Cardiac fibroblast (primary cell): ENCODE measurements at regions not wholly inside any gene's neighbourhood (a gene's known extent, or its start where the extent isn't known, plus 50 kb on each side); places are given as distances from the start of the nearest gene placed in this dataset.

ENCODE experiments used
- DNase-seq, 2 donors: peaks; one replicate each; pipeline versions ENCODE4 v3.0.0 to v3.0.0-alpha.2; 2010; ENCODE audit warnings: low read depth in 2 of 2
- H3K4me3 ChIP-seq, 2 donors: replicated peaks in 1 of 2; 1 replicate in 1 of 2; 2 replicates in 1 of 2; pipeline ENCODE4 v1.5.1; 2011; ENCODE audit warnings: low read depth in 2 of 2, low read length in 2 of 2, mild to moderate bottlenecking in 2 of 2, moderate library complexity in 1 of 2
- TF ChIP-seq, protein P1 (sequence below): IDR thresholded peaks from one replicate; pipeline ENCODE4 v1.5.1; 2011; ENCODE audit warnings: low read depth, mild to moderate bottlenecking, low read length, inconsistent platforms

DNA sequence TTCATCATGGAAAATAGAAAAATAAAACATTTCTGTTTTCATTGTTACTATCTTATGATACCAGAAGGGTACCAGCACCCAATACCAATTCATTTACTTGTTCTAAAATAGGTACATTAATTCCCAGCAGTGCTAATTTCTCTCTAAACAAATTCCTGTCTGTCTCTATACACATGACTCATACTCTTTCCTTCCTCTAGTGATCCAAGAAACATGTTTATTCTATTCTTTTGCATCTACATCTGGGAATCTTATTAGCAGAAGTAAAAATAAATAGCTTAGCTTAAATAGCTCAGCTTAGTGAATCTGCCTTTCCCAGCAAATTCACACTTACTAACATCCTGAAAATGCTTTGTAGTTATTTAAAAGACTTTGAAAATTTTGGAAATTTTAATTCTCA, 84.5 kb upstream of the MAPRE2 start:
- no peak for DNase-seq
- H3K4me3 ChIP-seq, result no peak overlapping the region
- TF ChIP-seq, protein P1, sequence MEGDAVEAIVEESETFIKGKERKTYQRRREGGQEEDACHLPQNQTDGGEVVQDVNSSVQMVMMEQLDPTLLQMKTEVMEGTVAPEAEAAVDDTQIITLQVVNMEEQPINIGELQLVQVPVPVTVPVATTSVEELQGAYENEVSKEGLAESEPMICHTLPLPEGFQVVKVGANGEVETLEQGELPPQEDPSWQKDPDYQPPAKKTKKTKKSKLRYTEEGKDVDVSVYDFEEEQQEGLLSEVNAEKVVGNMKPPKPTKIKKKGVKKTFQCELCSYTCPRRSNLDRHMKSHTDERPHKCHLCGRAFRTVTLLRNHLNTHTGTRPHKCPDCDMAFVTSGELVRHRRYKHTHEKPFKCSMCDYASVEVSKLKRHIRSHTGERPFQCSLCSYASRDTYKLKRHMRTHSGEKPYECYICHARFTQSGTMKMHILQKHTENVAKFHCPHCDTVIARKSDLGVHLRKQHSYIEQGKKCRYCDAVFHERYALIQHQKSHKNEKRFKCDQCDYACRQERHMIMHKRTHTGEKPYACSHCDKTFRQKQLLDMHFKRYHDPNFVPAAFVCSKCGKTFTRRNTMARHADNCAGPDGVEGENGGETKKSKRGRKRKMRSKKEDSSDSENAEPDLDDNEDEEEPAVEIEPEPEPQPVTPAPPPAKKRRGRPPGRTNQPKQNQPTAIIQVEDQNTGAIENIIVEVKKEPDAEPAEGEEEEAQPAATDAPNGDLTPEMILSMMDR, result no peak

DNA sequence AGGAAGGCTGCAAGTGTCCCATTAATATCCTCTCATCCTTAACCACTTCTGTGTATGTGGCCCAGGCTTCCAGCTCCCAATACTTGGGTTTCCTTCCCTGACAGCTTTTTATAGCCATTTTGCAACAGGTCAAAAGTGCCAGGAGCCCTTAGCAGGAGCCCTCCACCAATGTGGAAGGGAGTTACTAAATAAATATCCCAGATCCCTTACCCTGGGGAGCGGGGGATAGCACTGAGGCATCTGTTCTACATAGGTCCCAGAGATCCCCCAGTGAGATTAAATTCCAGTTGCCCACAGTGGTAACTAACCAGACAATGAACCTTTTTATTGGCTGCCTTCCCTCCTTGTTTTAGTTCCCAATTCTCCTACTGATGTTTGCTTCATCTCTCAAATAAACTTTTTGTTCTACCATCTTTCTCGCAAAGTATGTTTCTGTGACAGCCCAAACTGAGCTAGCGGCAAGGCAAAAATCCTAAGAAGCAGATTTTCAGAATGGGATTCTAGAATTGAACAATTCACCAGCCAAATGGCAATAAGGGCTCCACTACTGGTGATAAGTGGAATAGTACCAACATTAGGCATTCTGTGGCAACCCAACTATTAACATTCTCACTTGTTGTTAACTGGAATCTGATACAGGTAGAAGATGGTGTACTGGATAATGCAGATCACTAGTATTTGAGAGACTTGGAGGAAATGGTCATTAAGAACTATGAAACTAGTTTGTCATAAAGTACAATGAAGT, 83.9 kb upstream of the MAPRE2 start:
- no peak overlapping the region for H3K4me3 ChIP-seq
- peak in 1 of 2 donors; percentile 38 for DNase-seq
- TF ChIP-seq, protein P1, result no peak

DNA sequence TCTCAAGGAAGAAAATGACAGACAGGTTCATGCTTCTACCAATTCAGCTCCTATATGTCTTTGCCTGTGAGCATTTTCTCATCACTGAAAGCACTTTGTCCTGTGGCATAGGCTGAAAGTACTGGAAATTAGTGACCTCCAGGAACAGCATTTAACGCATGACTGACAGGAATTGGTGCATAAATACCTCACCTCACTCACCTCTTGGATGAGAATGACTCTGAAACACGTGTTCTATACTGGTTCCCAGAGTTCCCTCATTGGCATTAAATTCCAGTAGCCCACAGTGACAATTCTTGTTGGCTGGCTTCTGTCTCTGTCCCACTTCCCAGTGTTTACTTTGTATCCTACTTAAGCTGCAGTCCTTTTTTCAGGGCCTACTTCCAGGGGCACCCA, 83.4 kb upstream of the MAPRE2 start:
- DNase-seq, result no peak
- H3K4me3 ChIP-seq, result no peak overlapping the region
- TF ChIP-seq, protein P1, result no peak

DNA sequence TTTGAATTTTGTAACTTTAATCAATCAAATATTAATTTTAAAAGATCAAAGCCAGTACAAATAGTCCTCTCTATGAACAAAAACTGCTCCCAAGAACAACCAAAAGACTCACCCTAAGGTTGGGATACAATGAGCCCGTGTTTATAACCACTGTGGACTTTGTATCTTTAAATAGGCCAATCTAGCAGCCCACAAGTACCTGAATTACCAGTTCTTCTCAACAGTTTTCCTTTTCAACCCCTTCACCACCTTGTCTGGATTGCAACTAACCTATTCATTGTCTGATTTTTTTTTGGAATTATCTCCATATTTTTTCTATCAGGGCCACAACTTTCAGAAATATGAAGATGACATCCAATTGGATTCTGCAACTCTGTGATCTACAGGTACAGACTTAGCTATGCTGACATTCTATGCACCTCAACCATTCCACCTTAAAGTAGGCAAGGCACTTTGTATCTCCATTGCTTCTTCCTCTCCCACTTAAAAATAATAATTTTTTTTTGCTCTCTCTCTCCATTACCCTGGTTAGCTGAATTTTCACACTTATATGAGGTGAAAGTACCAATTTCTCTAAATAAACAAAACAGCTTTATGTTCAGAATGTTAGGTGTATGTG, 81.9 kb upstream of the MAPRE2 start:
- TF ChIP-seq, protein P1, result no peak
- DNase-seq, result no peak
- no peak overlapping the region for H3K4me3 ChIP-seq

DNA sequence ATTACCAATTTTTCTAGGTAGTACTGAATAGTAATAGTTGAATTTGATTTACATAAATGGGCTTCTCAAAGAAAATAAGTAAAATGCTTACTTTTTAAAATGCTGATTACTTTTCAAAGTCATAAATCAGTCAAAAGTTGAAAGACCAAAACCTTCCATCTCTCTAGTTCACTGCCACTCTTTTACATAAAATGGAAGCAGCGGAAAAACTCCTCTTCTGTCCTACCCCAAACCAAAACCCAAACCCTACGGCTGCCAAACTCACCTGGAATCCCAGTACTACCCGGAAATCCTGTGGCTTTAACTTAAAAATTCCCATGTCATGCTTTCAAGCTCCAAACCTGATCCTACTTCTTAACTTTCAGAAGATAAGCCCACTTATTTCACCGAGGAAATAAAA, 81.2 kb upstream of the MAPRE2 start:
- TF ChIP-seq, protein P1, result no peak
- DNase-seq, result no peak
- H3K4me3 ChIP-seq, result no peak overlapping the region

DNA sequence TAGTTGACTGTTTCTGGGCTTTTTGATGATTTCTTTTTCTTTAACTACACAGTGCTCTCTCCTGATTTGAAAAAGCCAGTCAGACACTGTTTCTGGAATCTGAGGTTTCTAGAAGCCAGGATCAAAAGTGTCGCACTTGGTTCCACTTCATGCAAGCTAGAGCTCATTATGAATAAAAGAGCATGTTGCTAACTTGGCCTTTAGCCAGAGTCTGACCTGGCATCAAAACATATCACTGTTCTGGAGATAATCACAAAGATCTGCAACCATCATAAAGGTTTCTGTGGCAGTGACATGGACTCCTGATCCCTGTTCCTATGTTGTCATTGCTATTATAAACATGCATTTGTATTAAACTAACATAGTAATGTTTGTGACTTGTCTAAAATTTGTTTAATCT, 76.1 kb upstream of the MAPRE2 start:
- no peak overlapping the region for H3K4me3 ChIP-seq
- TF ChIP-seq, protein P1, result no peak
- no peak for DNase-seq
